ENCODE measurements at regions not wholly inside any gene's neighbourhood (a gene's known extent, or its start where the extent isn't known, plus 50 kb on each side); places are given as distances from the start of the nearest gene placed in this dataset.

DNA sequence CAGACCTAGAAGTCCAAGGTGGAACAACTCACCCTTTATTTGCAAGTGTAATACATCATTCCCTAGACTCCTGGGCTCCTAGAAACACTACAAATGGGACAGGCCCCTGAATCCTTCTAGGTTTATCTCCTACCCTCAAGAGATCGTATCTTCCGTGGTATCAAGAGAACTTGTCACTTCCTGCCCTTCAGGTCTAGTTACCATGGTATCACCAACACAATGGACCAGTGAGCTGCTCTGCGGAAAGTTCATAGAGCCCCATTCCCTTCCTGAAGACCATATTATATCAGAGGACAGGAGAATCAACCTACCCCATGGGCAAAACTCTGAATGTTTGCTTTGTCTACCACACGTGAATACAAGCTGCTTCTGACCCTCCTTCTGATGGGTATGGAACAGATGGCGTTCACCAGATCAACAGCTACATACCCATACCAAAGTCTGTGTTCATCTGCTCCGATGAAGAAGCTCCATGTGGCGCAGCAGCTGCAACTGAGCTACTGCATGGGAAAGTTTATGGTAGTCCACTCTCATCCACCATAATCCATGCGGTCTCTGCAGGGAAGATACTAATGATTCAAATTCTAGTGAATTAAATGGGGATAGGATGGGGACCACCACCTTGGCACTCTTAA is 84.6 kb upstream of the KLF13 start:
- TF ChIP-seq, protein P1, sequence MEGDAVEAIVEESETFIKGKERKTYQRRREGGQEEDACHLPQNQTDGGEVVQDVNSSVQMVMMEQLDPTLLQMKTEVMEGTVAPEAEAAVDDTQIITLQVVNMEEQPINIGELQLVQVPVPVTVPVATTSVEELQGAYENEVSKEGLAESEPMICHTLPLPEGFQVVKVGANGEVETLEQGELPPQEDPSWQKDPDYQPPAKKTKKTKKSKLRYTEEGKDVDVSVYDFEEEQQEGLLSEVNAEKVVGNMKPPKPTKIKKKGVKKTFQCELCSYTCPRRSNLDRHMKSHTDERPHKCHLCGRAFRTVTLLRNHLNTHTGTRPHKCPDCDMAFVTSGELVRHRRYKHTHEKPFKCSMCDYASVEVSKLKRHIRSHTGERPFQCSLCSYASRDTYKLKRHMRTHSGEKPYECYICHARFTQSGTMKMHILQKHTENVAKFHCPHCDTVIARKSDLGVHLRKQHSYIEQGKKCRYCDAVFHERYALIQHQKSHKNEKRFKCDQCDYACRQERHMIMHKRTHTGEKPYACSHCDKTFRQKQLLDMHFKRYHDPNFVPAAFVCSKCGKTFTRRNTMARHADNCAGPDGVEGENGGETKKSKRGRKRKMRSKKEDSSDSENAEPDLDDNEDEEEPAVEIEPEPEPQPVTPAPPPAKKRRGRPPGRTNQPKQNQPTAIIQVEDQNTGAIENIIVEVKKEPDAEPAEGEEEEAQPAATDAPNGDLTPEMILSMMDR (IDR thresholded peaks at IDR 0.05): no peak
- no peak for TF ChIP-seq POLR2A (IDR thresholded peaks at IDR 0.05)

Measured in prostate gland (tissue), 2 donors.